GM18520 (cell line): ENCODE measurements at regions not wholly inside any gene's neighbourhood (a gene's known extent, or its start where the extent isn't known, plus 50 kb on each side); places are given as distances from the start of the nearest gene placed in this dataset.

Experiments used
- ATAC-seq: cut with Tn5 transposase; IDR thresholded peaks from one replicate; pipeline ENCODE4 v1.9.1; 2021; ENCODE audit not compliant: unreplicated experiment

- no peak for ATAC-seq
Observed at GRCh38 chr6:37105148-37106050, 64.6 kb upstream of the PIM1 start.

- ATAC-seq: no peak
Observed at GRCh38 chr6:37106051-37106363, 63.9 kb upstream of the PIM1 start.

- no peak for ATAC-seq
Observed at GRCh38 chr6:37106554-37106953, 63.4 kb upstream of the PIM1 start.

- ATAC-seq: no peak
Observed at GRCh38 chr6:37106982-37107491, 62.9 kb upstream of the PIM1 start.

DNA sequence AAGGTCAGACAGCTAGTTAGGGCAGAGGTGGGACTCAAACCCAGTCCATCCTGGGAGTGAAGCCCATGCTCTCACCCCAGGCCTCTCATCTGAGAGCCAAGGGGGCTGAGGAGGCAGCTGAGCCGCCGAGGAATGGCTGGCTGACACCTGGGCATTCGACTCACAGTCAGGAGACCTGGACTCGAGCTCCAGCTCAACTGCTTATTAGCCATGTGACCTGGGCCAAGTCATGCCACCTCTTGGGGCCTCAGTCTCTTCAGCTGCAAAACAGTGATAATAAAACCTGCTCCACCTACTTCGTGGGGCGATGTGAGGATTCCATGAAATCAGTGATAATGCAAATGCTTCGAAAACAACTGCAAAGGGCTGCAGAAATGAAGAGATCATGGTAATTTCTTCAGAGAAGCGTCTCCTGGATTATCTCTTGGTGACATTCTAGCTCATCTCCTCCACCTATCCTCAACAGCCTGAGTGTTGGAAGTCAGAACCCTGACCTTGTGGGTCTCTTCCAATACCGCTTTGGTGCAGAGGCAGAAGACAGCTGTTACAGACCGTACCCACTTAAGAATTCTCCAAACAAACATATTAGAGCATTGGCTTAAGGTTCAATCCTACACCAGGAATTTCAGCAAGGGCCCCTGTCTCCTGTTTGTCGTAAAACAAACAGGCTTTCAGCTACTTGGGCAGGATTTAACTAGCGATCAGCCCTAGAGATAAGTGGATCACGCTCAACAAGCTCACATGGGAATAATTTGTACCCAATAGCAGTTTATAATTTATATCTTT is 60.0 kb upstream of the PIM1 start:
- no peak for ATAC-seq

GRCh38 chr6:37110500-37111461 is 59.2 kb upstream of the PIM1 start:
- no peak for ATAC-seq

DNA sequence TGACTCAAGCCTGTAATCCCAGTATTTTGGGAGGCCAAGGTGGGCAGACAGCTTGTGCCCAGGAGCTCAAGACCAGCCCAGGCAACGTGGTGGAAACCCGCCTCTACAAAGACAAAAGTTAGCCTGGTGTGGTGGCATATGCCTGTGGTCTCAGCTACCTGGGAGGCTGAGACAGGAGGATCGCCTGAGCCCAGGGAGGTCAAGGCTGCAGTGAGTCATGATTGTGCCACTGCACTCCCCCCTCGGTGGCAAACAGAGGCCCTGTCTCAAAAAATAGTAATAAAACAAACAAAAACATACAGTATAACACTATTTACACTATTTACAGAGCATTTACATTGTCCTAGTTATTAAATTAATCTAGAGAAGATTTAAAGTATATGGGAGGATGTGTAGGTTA is 56.0 kb upstream of the PIM1 start:
- ATAC-seq: no peak

GRCh38 chr6:37114612-37115011 is 55.3 kb upstream of the PIM1 start:
- no peak for ATAC-seq

GRCh38 chr6:37115236-37115895 is 54.6 kb upstream of the PIM1 start:
- ATAC-seq: no peak

DNA sequence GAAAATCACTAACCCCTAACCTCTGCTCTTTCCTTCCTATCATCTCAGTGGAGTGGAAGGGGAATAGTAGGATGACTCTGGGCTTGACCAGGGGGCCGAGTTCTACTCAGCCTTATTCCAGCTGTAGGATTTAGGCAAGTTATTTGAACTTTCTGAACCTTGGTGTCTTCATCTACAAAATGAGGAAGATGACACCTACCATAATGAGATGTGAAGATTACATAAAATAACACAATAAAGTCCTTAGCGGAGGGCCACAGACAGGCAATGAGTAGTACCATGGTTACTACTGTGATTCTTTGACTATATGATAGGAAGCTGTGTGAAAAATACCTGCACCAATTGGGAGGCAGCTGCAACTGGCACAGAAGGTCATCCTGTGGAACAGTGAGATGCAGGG is 53.6 kb upstream of the PIM1 start:
- ATAC-seq: no peak

DNA sequence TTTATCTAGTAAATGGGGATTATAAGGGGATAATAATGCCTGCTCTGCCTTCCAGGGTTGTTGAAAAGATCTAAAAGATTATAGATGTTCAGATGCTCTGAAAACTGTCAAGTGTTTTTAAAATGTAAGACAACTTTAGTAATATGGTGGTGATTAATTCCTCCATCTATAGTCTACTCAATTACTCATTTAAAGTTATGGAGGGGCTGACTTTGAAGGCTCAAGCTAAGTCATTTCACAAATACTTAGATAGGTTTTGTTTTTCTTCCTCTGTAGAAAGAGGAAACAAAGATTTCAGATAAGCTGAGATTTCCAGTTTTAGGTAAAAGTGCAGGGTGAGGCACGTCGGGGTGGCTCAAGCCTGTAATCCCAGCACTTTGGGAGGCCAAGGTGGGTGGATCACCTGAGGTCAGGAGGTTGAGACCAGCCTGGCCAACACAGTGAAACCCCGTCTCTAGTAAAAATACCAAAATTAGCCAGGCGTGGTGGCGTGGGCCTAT is 50.5 kb upstream of the PIM1 start:
- no peak for ATAC-seq
